HG03095 (cell line): ENCODE measurements at regions not wholly inside any gene's neighbourhood (a gene's known extent, or its start where the extent isn't known, plus 50 kb on each side); places are given as distances from the start of the nearest gene placed in this dataset.

Experiments used
- ATAC-seq: cut with Tn5 transposase; IDR thresholded peaks from one replicate; pipeline ENCODE4 v1.9.1; 2021; ENCODE audit warnings: moderate library complexity; ENCODE audit not compliant: unreplicated experiment

DNA sequence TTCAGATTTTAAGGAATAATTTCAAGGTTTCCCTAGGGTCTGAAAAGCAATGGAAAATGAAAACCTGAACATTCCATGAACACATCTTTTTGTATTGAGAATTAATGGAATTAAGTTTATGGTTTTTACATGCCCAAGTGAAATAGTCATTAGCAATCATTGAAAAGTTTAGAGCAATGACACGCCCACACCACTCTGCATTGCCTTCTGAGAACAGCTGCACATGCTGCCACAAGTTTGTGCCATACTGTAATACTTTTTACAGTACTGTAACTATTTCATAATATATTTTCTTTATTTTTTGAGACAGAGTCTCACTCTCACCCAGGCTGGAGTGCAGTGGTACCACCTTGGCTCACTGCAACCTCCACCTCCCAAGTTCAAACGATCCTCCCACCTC is 345.2 kb upstream of the PMFBP1 start:
- ATAC-seq: no peak

DNA sequence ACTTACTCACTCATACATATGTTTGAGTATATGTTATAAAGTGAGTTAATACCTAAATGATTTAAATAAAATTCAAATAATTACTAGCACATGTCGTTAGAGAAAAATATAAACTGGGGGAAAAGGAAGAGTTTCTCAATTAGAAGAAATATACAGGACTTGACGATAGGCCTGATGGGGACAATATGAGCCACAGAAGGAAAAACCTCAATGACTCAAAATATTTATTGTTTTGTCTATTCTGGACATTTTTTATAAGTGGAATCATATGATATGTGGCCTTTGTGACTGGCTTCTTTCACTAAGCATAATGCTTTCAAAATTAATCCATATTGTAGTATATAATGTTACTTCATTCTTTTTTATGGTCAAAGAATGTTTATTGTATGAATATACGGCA is 339.2 kb upstream of the PMFBP1 start:
- no peak for ATAC-seq

DNA sequence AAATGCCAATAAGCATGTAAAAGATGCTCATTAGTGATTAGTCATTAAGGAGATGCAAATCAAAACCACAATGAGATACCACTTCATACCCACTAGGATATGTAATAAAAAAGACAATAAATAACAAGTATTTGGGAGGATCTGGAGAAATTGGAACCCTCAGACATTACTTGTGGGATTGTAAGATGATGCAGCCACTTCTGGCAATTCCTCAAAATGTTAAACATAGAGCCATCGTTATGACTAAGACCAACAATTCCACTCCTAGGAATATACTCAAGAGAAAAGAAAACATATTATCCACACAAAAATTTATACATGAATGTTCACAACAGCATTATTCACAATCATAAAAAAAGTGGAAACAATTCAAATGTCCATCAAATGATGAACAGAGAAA is 336.2 kb upstream of the PMFBP1 start:
- no peak for ATAC-seq

DNA sequence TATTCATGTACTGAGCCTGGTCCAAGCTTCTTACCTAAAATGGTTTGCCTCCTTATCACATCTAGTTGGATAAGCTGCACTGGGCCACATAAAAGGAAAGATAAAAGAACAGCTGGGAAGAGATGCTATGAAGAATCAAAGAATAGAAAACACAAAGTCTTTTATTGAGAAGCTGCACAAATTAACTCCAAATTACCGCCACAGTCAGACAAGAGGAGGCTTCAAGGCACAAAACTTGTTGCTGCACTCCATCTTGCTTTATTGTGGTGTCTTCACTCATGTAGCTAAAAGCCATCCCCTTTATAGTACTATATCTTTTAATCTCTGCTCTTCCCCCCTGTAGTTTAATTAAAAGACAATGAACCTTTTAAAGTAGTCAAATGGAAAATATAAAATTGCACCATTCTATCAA is 330.6 kb upstream of the PMFBP1 start:
- ATAC-seq: no peak

DNA sequence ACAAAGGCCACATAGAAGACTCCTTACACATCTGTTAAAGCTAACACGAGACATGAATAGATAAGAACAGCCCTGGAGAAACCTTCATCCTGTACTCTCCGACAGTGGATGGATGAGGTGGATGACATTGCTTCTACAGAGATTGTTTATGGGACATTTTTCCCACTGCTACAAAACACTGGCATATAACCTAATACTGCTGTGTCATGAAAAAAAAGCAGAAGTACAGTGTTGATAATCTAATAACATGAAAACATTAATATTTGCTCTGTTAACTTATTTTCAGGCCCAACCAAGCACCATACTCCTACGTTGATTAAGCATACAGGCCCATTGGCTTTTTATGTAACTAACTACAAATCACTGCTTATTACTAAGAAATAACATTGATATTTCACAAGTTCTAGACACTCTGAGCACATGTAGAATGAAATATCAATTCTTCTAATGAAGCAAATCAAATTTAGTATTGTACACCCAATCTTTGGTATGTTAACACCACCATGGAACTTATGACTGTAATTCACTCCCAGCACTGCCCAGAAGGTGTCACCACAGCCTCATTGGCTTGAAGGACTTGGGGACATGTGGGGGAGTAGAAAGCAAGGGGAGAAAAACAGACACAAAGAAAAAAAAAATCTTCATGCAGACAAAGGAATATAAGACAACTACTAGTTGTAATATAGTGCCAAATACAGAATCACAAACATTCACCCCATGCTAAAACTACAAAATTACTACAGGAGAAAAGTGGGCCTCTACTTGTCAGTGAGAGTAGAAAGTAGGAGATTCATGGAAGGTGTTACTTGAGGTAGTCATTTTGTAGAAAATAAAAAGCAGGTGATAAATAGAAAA is 330.0 kb upstream of the PMFBP1 start:
- ATAC-seq: peak; percentile 79

DNA sequence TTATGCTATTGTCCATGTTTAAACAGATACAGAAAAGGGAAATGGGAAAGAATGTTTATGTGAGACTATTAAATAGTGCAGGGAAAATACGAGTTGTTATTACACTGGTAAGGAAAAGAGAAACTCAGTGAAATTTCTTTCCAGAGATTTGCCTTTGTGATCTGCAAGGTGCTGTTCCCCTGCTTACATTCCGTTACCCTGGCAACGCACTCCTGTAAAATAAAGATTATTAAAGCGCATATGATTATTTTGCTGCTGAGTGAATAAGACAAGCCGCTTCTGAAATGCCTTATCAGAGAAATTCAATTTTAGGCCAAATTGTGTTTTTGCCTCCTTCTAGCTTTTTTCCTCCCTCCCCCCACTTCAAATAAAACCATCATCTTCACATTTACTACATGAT is 328.6 kb upstream of the PMFBP1 start:
- no peak for ATAC-seq

DNA sequence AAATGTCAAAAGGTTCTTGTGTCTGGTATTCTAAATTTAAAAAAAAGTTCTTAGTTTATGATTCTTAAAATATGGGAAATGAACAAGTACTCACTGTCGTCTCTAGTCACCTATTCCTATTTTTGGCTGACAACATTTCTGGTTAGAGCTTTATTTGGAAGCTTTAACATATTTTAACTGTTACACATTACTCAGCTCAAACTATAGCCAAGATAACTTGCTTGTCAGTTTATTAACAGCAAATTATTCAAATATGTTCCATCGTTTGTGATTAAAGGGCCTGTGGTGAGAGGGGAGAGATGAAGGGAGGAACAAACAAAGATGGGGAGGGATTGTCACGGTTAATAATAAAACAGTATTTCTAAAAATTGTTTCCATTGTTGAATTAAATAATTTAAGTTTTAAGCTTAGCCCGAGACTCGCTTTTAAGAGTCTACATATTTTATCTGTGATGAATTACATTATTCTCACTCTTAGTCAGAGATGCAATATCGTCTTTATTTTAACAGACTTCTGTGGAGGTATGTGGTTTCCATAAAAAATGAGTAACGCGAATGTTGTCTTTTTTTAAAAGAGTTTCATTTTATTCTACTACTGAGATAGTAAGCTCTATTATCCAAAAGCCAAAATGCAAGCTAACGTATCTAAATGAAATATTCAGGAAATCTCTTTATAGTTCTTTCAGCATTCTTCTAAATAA is 321.9 kb upstream of the PMFBP1 start:
- ATAC-seq: no peak

DNA sequence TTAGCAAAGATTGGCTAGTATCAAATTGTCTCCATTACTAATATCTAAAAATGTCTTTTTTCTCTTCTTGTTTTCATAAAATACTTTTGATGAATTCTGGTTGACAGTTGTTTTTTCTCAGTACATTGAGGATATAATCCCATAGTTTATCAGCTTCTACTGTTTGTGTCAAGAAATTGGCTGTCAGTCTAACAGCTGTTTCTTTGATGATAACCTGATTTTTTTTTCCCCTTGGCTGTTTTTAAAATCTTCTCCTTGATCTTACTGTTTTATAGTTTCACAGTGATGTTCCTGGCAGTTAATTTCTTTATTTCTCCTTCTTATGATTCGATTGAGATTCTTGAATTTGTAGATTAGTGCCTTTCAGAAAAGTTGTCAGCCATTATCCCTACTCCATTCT is 315.3 kb upstream of the PMFBP1 start:
- ATAC-seq: no peak

DNA sequence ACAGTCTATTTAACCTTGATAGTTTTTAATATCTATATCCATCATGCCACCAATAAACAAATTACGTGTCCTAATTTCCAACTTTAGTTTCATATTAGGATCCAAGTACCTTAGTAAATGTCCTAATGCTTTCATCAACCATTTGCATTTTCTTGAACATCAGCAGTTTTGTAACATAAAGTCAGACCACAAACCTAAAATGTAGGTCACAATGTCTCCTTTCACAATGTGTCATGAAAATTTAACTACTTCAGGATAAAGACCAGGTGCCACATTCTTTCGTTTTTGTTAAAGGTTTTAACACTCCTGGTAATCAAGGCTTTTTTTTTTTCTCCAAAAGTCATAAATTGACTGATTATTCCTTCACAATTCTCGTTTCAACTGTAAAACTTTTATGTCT is 310.7 kb upstream of the PMFBP1 start:
- no peak for ATAC-seq

DNA sequence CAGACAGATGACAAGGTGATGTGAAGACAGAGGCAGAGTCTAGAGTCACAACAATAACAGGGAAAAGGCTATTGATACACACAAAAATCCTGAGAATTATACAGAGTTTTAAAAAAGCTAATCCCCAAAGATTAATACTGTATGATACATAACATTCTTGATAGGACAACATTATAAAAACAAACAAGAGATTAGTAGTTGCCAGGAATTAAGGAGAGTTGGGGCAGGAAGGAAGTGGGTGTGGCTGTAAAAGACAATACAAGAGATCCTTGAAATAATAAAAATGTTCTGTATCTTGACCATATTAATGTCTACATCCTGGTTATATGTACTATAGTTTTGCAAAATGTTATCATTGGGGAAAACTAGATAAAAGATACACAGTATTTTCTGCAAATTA is 309.5 kb upstream of the PMFBP1 start:
- ATAC-seq: no peak

DNA sequence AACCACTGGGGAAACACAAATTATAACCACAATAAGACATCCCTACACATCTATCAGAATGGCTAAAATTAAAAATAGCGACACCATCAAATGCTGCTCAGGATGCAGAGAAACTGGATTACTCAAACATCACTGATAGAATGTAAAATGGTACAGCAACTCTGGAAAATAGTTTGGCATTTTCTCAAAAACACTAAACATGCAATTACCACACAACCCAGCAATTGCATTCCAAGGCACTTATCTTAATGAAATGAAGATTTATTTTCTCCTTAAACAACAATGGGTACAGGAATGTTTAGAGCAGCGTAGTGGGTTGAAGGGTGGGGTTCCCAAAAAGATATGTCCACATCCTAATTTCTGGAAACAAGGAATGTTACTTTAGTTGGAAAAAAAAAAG is 309.0 kb upstream of the PMFBP1 start:
- ATAC-seq: no peak

DNA sequence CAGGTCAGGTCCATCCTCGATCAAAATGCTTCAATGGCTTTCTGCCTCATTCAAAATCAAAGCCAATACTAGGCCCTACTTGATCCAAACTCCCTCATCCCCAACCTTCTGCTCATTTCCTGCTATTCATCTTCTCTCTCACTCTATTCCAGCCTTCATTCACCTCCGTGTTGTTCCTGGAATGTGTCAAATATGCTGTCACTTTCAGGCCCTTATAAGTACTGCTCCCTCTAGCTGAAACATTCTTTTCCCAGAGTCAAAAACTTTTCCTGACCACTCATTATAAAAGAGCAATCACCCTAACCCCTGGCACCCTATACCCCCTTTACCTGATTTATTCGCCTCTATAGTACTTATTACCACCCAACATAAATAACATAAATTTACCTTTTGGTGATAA is 303.7 kb upstream of the PMFBP1 start:
- ATAC-seq: no peak

DNA sequence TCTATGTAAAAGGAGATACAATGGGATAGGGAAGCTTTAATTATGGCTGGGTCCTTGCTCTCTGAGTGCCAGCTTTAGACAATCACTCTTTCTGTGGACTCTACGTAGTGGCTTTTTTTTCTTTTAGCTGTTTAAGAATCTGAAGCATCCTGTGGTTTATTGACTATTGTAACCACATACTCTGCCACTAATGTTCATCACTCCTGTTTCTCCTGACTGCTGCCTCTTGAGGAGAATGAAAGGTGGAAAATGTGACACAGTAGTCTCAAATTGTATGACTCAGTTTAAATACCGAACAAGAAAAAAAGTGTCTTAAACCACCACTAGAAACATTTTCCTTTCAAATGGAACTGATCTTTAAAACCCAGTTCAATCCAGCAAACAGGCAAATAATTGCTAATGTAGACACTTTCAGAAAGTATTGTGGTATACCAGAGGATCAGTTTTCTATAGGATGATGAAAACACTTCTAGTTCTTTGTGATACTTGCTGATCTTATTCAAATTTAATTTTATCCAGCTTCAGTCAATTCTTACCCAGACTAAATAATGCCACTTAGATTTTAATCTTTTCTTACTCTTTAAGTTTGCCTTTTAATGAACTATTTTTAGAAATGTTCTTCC is 302.7 kb upstream of the PMFBP1 start:
- no peak for ATAC-seq

DNA sequence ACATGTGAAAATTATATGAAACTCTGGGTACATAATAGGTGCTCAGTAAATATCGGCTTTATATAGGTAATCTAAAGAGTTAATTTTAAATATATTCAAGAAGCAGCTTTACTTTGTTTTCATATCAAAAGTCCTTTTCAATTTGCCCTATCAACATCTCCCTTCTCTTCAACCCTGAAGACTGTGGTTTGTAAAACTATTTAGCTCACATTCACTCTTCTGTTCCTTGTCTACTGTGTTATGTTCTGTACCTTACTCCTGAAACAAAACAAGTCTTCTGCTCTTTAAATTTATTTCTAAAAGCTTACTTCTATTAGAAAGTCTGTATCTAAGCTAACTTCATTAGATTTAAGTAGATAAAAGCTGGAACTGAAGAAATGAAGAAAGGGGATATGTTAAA is 301.7 kb upstream of the PMFBP1 start:
- ATAC-seq: no peak

DNA sequence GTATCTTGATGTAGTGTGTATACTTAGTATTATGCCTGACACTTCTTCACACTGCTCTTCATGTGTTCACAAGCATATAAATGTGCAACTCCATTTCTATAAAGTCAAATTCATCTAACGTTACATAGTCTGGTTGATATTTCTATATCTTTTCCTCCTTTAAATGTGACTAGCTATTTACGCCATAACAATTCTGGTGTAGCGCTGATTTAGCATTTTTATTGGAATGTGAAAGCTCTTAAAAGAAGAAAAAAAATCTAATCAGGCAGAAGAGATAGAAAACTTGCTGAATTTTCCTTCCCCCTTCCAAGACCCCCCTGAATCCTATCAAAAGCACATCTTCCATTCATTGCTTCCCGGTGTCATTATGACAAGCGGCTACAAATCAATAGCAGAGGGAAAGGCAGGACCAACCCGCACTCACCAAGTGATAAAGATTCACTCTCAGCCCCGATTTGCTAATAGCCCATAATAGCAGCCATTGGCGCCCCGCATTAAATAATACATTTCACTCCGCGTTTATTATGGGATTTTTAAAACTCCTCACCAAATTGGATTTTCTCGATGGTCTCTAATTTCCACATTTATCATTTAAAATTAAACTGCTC is 299.5 kb upstream of the PMFBP1 start:
- no peak for ATAC-seq

DNA sequence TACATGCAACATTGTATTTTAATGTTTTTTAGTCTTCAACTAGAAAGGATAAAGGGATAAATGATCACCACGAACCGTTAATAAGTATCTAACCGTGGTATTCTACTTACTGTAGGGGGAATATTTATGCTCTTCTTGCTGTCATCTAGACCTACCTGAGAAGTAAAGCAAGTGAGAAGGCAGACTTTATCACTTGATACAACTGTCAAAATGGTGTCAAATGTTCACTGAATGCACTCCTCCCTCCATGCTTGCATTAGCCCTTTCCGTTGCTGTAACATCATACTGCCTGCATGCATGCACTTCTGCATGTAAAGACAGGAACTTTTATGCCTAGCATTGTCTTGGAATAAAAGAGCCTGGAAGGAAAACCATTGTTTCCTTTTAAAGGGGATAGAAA is 298.6 kb upstream of the PMFBP1 start:
- no peak for ATAC-seq

DNA sequence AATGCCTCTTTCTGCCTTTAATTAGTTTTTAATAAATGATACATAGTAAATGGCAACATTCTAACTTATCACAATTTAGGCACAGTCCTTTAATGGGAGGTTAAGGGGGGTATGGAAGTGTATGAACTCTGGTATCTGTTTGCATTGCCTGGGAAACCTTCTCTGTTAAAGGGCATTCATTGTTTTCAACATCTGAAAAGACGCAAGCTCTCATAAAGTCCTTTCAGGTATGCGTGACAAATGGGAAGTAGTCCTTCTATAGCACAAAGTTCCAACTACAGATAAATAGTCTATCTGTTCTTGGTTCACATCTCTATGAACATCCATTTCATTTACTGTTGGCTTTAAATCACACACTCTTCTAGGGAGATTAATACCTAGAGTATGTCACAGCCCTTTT is 298.0 kb upstream of the PMFBP1 start:
- no peak for ATAC-seq

DNA sequence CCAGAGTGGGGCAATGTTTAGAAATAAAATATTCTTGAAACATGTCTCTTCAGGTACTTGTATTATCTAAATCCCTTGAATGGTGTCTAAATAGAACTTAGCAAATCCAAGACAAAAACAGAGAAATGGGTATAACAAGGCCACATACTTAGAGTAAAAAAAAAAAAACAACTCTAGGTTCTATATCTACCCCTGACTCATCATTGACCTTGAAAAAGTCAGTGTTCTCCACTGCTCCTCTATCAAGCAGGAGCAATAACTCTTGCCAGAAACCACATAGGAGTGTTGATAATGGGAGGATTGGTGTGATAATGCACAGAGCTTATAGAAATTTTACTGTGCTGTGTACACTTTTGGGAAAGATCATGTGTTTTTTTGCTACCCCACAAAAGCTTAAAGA is 296.6 kb upstream of the PMFBP1 start:
- ATAC-seq: no peak

DNA sequence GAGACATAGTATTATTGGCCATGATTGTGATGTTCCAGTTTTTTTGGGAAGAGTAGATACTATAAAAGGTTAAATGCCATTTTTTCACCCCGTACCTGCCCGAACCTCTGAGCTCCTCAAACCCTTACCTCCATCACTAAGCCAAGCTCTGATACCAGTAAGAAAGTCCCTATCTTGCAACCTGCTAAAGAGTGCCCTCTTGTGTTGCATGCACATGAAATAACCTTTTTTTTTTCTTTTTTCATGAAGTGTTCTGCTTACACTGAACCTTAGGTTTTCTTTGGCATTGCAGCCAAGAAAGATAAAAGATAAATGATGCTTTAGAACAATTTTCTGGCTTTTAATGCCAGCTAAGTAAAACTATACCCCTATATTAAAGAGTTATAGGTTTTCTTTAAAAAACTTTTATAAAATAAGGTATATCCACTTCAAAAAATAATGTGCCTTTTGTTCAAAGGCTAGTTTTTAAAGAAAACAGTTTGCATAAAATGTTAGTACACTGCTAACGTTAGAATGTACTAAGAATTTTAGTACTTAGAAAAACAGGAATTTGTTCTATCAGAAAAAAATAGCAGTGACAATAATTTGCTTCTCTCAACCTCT is 295.3 kb upstream of the PMFBP1 start:
- ATAC-seq: no peak

DNA sequence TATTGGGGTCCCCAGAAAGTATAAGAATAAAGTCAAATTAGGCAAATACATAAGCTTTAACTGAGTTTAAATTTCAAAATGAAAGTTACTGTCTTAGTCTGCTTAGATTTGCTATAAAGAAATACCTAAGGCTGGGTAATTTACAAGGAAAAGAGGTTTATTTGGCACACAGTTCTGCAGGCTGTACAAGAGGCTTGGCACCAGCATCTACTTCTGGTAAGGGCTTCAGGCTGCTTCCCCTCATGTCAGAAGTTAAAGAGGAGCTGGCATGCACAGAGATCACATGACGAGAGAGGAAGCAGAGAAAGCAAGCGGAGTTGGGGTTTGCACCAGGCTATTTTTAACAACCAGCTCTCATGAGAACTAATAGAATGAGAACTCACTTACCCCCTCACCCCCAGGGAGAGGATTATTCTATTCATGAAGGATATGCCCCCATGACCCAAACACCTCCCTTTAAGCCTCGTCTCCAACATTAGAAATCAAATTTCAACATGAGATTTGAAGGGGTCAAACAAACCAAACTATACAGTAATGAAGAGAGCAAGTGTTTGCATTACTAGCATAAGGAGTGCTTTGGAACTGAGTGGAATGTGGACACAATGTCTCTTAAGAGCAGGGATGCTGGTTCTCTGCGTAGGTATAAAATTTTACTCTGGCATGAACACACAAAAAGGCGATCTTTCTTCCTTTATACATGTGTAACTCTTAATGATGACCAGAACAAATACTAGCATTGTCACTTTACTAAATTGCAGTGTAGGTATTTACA is 292.8 kb upstream of the PMFBP1 start:
- ATAC-seq: no peak

DNA sequence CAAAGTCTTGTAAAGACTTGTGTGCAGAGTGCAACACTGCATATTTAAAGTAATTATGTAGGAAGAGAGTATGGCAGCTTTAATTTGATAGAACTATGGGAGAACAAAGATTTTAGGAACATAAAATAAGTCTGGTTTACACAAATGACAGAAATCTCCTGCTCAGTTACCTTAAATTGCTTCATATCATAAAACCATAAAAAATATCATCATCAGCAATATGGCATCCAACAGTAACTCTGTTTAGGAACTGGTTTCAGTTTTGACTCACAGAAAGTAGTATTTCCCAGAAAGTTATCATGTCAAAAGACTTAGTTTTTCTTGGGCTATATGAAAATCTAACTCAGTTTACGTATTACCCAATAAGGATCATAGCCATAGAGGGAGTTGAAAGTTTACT is 292.1 kb upstream of the PMFBP1 start:
- ATAC-seq: no peak
